Omental fat pad (tissue), 3 donors: ENCODE measurements at regions not wholly inside any gene's neighbourhood (a gene's known extent, or its start where the extent isn't known, plus 50 kb on each side); places are given as distances from the start of the nearest gene placed in this dataset.
"Not testable (repeated sequence)": the region's sequence is repeated elsewhere in the genome, so short reads cannot be mapped to it uniquely, and the experiment has no call there.

Experiments used
- ATAC-seq: fragments of 150-250 bp; one replicate; pipeline ENCODE4 v1.9.1; 2016; ENCODE audit warnings: mild to moderate bottlenecking, moderate library complexity; ENCODE audit not compliant: low FRiP score
- DNase-seq: peaks from one replicate; pipeline ENCODE4 v3.0.0-alpha.2; 2019; ENCODE audit warnings: low spot score
- CTCF ChIP-seq, 3 donors: fragments of 450-650 bp; IDR thresholded peaks; one replicate each; pipeline ENCODE4 v1.5.1; 2016 to 2017; ENCODE audit warnings: antibody characterized with exemption in 3 of 3, mild to moderate bottlenecking in 3 of 3, moderate library complexity in 2 of 3

GRCh38 chr1:65615859-65616258, 176.8 kb upstream of the PDE4B start:
- no peak for ATAC-seq
- TF ChIP-seq CTCF (IDR thresholded peaks at IDR 0.05), result no peak

GRCh38 chr1:65621721-65622120, 171.0 kb upstream of the PDE4B start:
- DNase-seq, ATAC-seq: not testable (repeated sequence)

More at GRCh38 chr1:65615859-65616258, 176.8 kb upstream of the PDE4B start:
- no peak for DNase-seq

DNA sequence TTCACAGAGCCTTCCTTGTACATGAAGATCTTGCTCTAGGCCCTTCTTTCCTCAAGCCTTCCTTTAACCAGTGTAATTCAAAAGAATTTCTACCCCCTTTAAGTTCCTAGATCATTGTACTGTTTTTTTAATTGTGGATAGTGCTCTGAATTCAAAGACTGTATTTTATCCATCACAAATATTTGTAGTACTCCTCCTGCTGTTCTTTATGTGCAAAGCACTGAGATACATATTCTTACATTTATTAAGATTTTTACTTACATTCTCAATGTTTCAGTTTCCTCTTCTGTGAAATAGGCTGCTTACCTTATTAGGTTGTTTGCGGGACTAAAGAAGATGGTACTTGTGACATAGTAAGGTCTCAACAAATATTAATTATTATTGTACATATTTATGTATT, 168.8 kb upstream of the PDE4B start:
- no peak for DNase-seq
- TF ChIP-seq CTCF (IDR thresholded peaks at IDR 0.05), result no peak
- no peak for ATAC-seq

DNA sequence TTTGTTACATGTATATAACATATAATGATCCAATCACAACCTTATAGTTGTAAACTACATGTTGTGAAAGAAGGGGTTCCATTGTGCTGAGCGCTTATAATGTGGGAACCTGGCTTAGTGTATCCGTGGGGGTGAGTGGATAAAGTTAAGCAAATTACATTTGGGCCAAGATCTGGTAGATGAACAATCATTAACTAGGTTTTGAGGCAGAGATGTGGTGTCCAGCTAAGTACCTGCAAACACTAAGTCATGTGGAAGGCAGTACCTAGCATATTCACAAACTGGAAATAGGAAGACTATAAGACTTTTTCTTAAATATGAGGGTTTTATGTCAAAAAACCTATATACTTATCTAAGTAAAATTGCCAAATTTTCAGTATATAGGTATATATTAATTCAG, 167.2 kb upstream of the PDE4B start:
- DNase-seq (no peak), ATAC-seq (no peak)
- no peak for TF ChIP-seq CTCF (IDR thresholded peaks at IDR 0.05)

- DNase-seq, result no peak
- no peak for ATAC-seq
- TF ChIP-seq CTCF (IDR thresholded peaks at IDR 0.05), result no peak
Measured at GRCh38 chr1:65626003-65626402, 166.7 kb upstream of the PDE4B start.

DNA sequence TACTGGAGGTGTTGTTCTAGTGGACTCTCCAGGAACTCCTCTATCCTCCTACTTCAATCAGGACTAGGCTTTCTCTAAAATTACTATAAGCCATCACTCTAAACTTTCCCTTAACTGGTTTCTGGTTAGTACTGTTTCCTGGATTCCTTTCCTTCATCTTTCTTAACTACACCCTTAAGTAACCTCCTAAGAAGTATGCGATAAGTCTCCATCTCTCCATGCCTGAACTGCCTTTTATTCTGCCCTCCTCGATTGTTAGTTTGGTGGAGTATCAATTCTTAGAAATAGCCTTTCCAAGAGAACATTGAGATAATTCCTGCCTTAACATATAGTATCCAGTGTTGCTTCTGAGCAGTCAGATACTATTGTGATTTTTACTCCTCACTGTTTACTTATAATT, 162.9 kb upstream of the PDE4B start:
- no peak for DNase-seq
- no peak for TF ChIP-seq CTCF (IDR thresholded peaks at IDR 0.05)
- no peak for ATAC-seq

- ATAC-seq, result no peak
- DNase-seq, result no peak
- no peak for TF ChIP-seq CTCF (IDR thresholded peaks at IDR 0.05)
Measured at GRCh38 chr1:65630855-65631254, 161.8 kb upstream of the PDE4B start.

DNA sequence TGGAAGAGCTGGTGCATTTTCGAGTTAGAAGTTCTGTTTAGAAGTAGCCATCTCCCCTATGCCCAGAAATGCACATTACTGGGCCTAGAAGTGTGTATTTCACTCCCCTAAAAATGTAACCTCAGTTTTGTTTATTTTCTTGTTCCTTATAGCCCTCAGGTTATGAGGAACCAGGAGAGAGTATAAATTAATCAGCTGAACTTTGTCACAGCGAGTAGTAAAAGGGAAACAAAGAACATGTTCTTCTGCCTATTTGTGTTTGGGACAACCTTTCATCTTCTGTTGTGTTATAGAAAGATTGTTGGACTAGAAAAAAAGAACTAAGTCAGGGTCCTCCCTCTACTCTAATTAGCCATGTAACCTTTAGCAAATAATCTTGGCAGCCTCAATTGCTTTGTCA, 160.5 kb upstream of the PDE4B start:
- no peak for TF ChIP-seq CTCF (IDR thresholded peaks at IDR 0.05)

More for the DNA sequence above, 160.5 kb upstream of the PDE4B start:
- no peak for DNase-seq
- ATAC-seq, result no peak
